GM12864 (cell line): ENCODE measurements at regions not wholly inside any gene's neighbourhood (a gene's known extent, or its start where the extent isn't known, plus 50 kb on each side); places are given as distances from the start of the nearest gene placed in this dataset.

Experiments
- DNase-seq: peaks from one replicate; pipeline ENCODE4 v3.0.0-alpha.2; 2011; ENCODE audit warnings: low read depth
- H3K4me3 ChIP-seq: 2 replicates; pipeline ENCODE4 v1.5.1; 2011; ENCODE audit warnings: mild to moderate bottlenecking, low read depth, low read length, control low read depth
- CTCF ChIP-seq: IDR thresholded peaks from 2 replicates; pipeline ENCODE4 v1.5.1; 2011; ENCODE audit warnings: low read depth, mild to moderate bottlenecking, moderate library complexity, low read length, control low read depth, inconsistent platforms; ENCODE audit errors: missing control alignments

GRCh38 chr2:217636991-217637561, 365.7 kb downstream of the TNS1 start:
- no peak for DNase-seq
- TF ChIP-seq CTCF = no peak
- H3K4me3 ChIP-seq = no peak overlapping the region

GRCh38 chr2:217636578-217636977, 366.2 kb downstream of the TNS1 start:
- no peak for DNase-seq
- no peak for TF ChIP-seq CTCF
- H3K4me3 ChIP-seq = no peak overlapping the region

- DNase-seq = no peak
- no peak overlapping the region for H3K4me3 ChIP-seq
- TF ChIP-seq CTCF = no peak
These were observed 367.9 kb downstream of the TNS1 start for GRCh38 chr2:217634871-217635270.

GRCh38 chr2:217632043-217632442, 370.8 kb downstream of the TNS1 start:
- H3K4me3 ChIP-seq = no peak overlapping the region
- no peak for DNase-seq
- TF ChIP-seq CTCF = no peak

- no peak overlapping the region for H3K4me3 ChIP-seq
- DNase-seq = no peak
- TF ChIP-seq CTCF = no peak
These were observed 371.7 kb downstream of the TNS1 start for GRCh38 chr2:217631115-217631514.

GRCh38 chr2:217629347-217629746, 373.4 kb downstream of the TNS1 start:
- no peak for DNase-seq
- no peak overlapping the region for H3K4me3 ChIP-seq
- TF ChIP-seq CTCF = no peak

GRCh38 chr2:217628061-217628460, 374.7 kb downstream of the TNS1 start:
- TF ChIP-seq CTCF = no peak
- H3K4me3 ChIP-seq = no peak overlapping the region
- DNase-seq = no peak
